HUES64 (cell line): ENCODE measurements at regions not wholly inside any gene's neighbourhood (a gene's known extent, or its start where the extent isn't known, plus 50 kb on each side); places are given as distances from the start of the nearest gene placed in this dataset.
A peak's percentile ranks its signal among the peaks of the same experiment; 100 is the strongest.

ENCODE experiments used
- H3K27ac ChIP-seq: 2 replicates; pipeline ENCODE4 v1.7.0; 2013; ENCODE audit warnings: low read depth, low read length, inconsistent platforms
- H3K27me3 ChIP-seq: 2 replicates; pipeline ENCODE4 v1.6.1; 2013; ENCODE audit warnings: mild to moderate bottlenecking, low read length; ENCODE audit not compliant: insufficient read depth
- H3K36me3 ChIP-seq: 2 replicates; pipeline ENCODE4 v1.6.1; 2013; ENCODE audit warnings: mild to moderate bottlenecking, low read length; ENCODE audit not compliant: insufficient read depth
- H3K4me1 ChIP-seq: 2 replicates; pipeline ENCODE4 v1.6.1; 2013; ENCODE audit warnings: mild to moderate bottlenecking, low read length, moderate library complexity; ENCODE audit not compliant: insufficient read depth
- H3K4me3 ChIP-seq: 2 replicates; pipeline ENCODE4 v1.5.1; 2013; ENCODE audit warnings: mild to moderate bottlenecking, low read length, moderate library complexity
- H3K9ac ChIP-seq: 2 replicates; pipeline ENCODE4 v1.6.1; 2013; ENCODE audit warnings: mild to moderate bottlenecking, low read depth, low read length
- H3K9me3 ChIP-seq: 2 replicates; pipeline ENCODE4 v1.6.1; 2013; ENCODE audit warnings: low read depth, low read length; ENCODE audit not compliant: insufficient read depth
- WGBS: fragments of 150-250, 120-280 bp; methylation state at CpG from one replicate; pipeline ENCODE4 v1.1.7; 2013; ENCODE audit warnings: missing lambda C conversion rate; 5-methylcytosine and 5-hydroxymethylcytosine counted together

DNA sequence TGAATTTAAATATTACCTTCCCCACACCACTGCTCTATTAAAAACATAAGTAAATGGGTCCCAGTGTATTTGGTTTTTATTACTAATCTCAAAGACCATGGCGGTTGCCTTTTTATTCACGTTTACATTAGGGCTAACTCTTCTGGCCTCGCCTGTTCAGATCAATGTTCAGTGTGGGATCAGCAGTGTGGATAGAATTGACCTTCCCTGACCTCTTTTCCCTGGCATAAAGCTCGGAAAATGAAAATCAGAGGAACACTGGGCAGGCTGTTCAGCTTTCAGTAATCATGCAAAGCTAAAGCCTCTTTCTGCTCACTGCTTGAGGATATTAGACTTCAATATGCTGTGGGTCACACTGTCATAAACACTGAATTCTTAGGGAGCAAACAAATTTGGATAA, 422.6 kb upstream of the ONECUT1 start:
- H3K4me3 ChIP-seq = no peak overlapping the region
- H3K4me1 ChIP-seq = peaks cover 10% of the 10 kb centered on the region
- no peaks in the 10 kb centered on the region for H3K27me3 ChIP-seq
- 89% methylated on average over 4 of the region's 4 CpGs for WGBS
- H3K9me3 ChIP-seq = no peaks in the 10 kb centered on the region
- no peaks in the 10 kb centered on the region for H3K36me3 ChIP-seq
- no peak overlapping the region for H3K27ac ChIP-seq
- H3K9ac ChIP-seq = no peak overlapping the region

DNA sequence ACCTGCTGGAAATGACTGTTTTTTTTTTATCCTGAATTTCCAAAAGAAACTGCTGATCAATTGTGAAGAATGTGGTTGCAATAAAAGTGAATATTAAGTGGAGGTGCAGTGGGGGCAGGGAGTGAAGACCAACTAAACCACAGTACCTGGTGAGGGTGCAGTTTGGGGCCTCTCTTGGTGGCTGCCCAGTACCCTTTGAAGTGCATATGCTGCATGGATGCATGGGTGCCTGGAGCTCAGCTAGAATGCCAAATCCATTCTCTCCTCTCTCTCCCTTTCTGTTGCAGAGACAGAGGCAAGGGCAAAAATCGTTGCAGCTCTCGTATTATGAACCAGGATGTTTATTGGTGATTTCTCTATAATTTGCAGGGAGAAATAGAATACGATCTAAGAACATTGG, 420.5 kb upstream of the ONECUT1 start:
- H3K27ac ChIP-seq = no peak overlapping the region
- no peaks in the 10 kb centered on the region for H3K27me3 ChIP-seq
- WGBS = 83% methylated on average over 3 of the region's 3 CpGs
- H3K36me3 ChIP-seq = no peaks in the 10 kb centered on the region
- 0 out of 2 replicates have a peak, but pooled peaks cover 4% of the 10 kb centered on the region for H3K9me3 ChIP-seq
- no peak overlapping the region for H3K4me3 ChIP-seq
- H3K4me1 ChIP-seq = peaks cover 10% of the 10 kb centered on the region
- no peak overlapping the region for H3K9ac ChIP-seq

DNA sequence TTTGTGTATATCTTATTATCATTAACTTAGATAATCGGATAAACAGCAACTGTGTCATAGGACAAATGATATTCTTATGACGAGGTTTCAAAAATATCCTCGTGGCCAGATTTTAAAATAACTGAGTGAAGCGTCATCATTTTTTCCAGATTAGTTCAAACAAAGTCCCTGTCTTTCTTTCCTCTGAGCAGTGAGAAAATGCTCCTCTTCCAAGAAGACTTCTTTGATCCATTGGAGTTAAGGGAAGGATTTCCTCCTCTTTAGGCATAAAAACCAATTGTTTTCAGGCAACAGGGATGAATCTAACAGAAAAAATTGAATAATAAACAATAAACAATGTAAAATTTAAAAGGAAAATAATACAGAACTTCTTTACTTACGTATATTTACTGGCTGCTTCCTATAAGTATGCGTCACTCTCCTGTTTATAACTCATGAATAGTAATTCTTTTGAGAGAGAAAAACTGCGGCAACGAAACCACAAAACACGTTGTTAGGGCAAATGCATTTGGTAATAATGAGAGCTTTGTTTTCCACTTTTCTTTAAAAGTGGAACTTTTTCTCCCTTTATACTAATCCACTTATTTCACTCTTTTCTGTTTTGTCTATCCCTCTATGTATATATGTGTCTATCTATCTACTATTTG, 419.4 kb upstream of the ONECUT1 start:
- Histone ChIP-seq H3K4me1 (peaks cover 10% of the 10 kb centered on the region), H3K4me3 (no peak overlapping the region), H3K9me3 (0 out of 2 replicates have a peak, but pooled peaks cover 4% of the 10 kb centered on the region), H3K9ac (no peak overlapping the region), H3K27me3 (no peaks in the 10 kb centered on the region), H3K27ac (no peak overlapping the region), H3K36me3 (no peaks in the 10 kb centered on the region)
- 91% methylated on average over 8 of the region's 9 CpGs for WGBS

- H3K9me3 ChIP-seq = 0 out of 2 replicates have a peak, but pooled peaks cover 4% of the 10 kb centered on the region
- no peaks in the 10 kb centered on the region for H3K36me3 ChIP-seq
- H3K4me1 ChIP-seq = peaks cover 12% of the 10 kb centered on the region
- H3K9ac ChIP-seq = no peak overlapping the region
- no peak overlapping the region for H3K27ac ChIP-seq
- H3K27me3 ChIP-seq = no peaks in the 10 kb centered on the region
- H3K4me3 ChIP-seq = no peak overlapping the region
- 97% methylated on average over 3 of the region's 4 CpGs for WGBS
Measured at GRCh38 chr15:53208751-53209150, 418.6 kb upstream of the ONECUT1 start.

GRCh38 chr15:53203454-53203853, 413.3 kb upstream of the ONECUT1 start:
- no peak overlapping the region for H3K9ac ChIP-seq
- 0 out of 2 replicates have a peak, but pooled peaks cover 4% of the 10 kb centered on the region for H3K9me3 ChIP-seq
- no peak overlapping the region for H3K4me3 ChIP-seq
- 91% methylated on average over 4 of the region's 4 CpGs for WGBS
- no peaks in the 10 kb centered on the region for H3K27me3 ChIP-seq
- no peaks in the 10 kb centered on the region for H3K36me3 ChIP-seq
- peaks cover 6% of the 10 kb centered on the region; the same call in 1 of the 2 replicates for H3K4me1 ChIP-seq
- H3K27ac ChIP-seq = no peak overlapping the region

DNA sequence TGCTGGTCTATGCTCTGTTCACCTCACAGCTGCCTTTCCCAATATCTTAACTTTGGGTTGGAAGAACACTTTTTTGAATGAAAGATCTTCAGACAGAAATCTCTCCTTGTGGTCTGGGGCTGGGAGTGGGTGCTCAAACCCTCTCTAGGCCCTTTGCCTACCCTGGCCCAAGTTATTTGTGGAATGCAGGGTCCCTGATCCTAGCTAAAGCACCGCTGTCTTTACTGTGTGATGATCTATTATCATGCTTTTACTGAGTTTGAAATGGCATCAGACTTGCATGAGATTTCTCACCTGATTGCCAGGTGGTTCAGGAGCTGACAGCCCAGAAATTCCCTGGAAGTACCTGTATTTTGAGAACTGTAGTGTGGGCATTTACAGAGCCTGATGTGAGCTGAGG, 412.7 kb upstream of the ONECUT1 start:
- H3K4me3 ChIP-seq = no peak overlapping the region
- no peak overlapping the region for H3K27ac ChIP-seq
- H3K36me3 ChIP-seq = no peaks in the 10 kb centered on the region
- H3K27me3 ChIP-seq = peaks cover 5% of the 10 kb centered on the region; the same call in 1 of the 2 replicates
- H3K9ac ChIP-seq = no peak overlapping the region
- 72% methylated on average over 1 of the region's 1 CpG for WGBS
- 0 out of 2 replicates have a peak, but pooled peaks cover 4% of the 10 kb centered on the region for H3K9me3 ChIP-seq
- H3K4me1 ChIP-seq = peaks cover 6% of the 10 kb centered on the region; the same call in 1 of the 2 replicates

- Histone ChIP-seq H3K9me3 (no peaks in the 10 kb centered on the region), H3K9ac (no peak overlapping the region), H3K4me3 (0 out of 2 replicates have a peak overlapping the region, but pooled peaks have one; percentile 24), H3K36me3 (no peaks in the 10 kb centered on the region), H3K4me1 (peaks cover 18% of the 10 kb centered on the region), H3K27me3 (peaks cover 20% of the 10 kb centered on the region), H3K27ac (no peak overlapping the region)
- WGBS = 7% methylated on average over 23 of the region's 23 CpGs
Measured at GRCh38 chr15:53197426-53197839, 407.3 kb upstream of the ONECUT1 start.

GRCh38 chr15:53196788-53197187, 406.7 kb upstream of the ONECUT1 start:
- H3K9me3 ChIP-seq = no peaks in the 10 kb centered on the region
- H3K4me1 ChIP-seq = peaks cover 18% of the 10 kb centered on the region
- WGBS = 75% methylated on average over 11 of the region's 11 CpGs
- no peak overlapping the region for H3K9ac ChIP-seq
- no peaks in the 10 kb centered on the region for H3K36me3 ChIP-seq
- no peak overlapping the region for H3K4me3 ChIP-seq
- no peak overlapping the region for H3K27ac ChIP-seq
- H3K27me3 ChIP-seq = peaks cover 20% of the 10 kb centered on the region

DNA sequence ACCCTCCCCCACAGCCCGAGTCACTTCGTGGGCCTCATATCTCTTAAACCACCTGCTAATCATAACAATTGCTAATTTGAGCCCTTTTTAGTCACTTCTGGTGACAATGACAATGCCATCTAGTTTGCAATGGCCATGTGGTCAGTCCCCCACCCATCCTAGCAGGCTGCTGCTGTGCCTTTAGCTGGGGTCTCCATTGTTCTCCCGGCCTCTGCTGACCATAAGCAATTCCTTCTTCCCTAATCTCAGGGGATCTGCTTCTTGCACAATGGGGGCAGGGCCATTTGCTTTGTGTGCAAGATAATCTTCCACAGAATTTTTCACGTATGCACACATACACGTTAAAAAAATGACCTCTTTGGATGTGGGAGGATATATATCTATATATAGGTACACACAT, 406.1 kb upstream of the ONECUT1 start:
- no peak overlapping the region for H3K9ac ChIP-seq
- H3K4me3 ChIP-seq = no peak overlapping the region
- H3K27me3 ChIP-seq = peaks cover 20% of the 10 kb centered on the region
- 35% methylated on average over 3 of the region's 5 CpGs for WGBS
- H3K4me1 ChIP-seq = peaks cover 18% of the 10 kb centered on the region
- no peak overlapping the region for H3K27ac ChIP-seq
- H3K9me3 ChIP-seq = no peaks in the 10 kb centered on the region
- no peaks in the 10 kb centered on the region for H3K36me3 ChIP-seq

- Histone ChIP-seq H3K9ac (no peak overlapping the region), H3K4me3 (no peak overlapping the region), H3K9me3 (no peaks in the 10 kb centered on the region), H3K36me3 (no peaks in the 10 kb centered on the region), H3K27me3 (peaks cover 18% of the 10 kb centered on the region), H3K27ac (no peak overlapping the region), H3K4me1 (peaks cover 18% of the 10 kb centered on the region)
- WGBS = 72% methylated on average over 2 of the region's 2 CpGs
Measured at GRCh38 chr15:53193149-53193548, 403.0 kb upstream of the ONECUT1 start.

DNA sequence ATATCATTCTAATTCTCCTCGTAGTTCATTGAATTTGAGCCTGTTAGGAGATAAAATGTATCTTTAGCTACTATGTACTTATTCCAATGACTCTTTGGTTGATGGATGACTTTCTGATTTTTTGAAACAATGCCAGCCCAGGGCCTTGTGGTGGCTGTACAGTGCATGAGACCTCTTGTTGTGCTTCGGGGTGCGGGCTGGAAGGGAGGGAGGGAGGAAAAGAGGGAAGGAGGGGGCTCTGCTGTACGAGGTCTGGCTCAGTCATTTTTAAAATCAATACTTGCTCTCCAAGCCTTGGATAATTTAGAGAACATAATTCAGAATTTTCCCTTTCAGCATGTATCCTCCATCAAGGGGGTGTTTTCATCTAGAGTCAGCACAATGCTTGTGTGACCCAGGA, 399.7 kb upstream of the ONECUT1 start:
- no peaks in the 10 kb centered on the region; the same call in 1 of the 2 replicates for H3K27me3 ChIP-seq
- H3K27ac ChIP-seq = no peak overlapping the region
- H3K36me3 ChIP-seq = no peaks in the 10 kb centered on the region
- H3K9me3 ChIP-seq = no peaks in the 10 kb centered on the region
- H3K4me1 ChIP-seq = no peaks in the 10 kb centered on the region
- no peak overlapping the region for H3K9ac ChIP-seq
- no peak overlapping the region for H3K4me3 ChIP-seq
- 82% methylated on average over 3 of the region's 4 CpGs for WGBS
